Transverse colon (tissue), 3 donors: ENCODE measurements at regions not wholly inside any gene's neighbourhood (a gene's known extent, or its start where the extent isn't known, plus 50 kb on each side); places are given as distances from the start of the nearest gene placed in this dataset.

Experiments
- CTCF ChIP-seq, 5 experiments: fragments of 200-600 bp in 3 of 5; fragments of 450-650 bp in 2 of 5; sonication (generic) in 3 of 5; IDR thresholded peaks; 1 replicate in 2 of 5; 2 replicates in 3 of 5; pipeline ENCODE4 v1.5.1; 2016 to 2017; ENCODE audit warnings: antibody characterized with exemption in 5 of 5, inconsistent platforms in 3 of 5, mild to moderate bottlenecking in 2 of 5, moderate library complexity in 1 of 5
- POLR2A ChIP-seq: fragments of 450-650 bp; IDR thresholded peaks from one replicate; pipeline ENCODE4 v1.6.1; 2016; ENCODE audit warnings: antibody characterized with exemption, mild to moderate bottlenecking, moderate library complexity

GRCh38 chr11:82043316-82043715 is 690.3 kb downstream of the FAM181B start:
- no peak for TF ChIP-seq CTCF (IDR thresholded peaks at IDR 0.05)
- no peak for TF ChIP-seq POLR2A
